ENCODE measurements at regions not wholly inside any gene's neighbourhood (a gene's known extent, or its start where the extent isn't known, plus 50 kb on each side); places are given as distances from the start of the nearest gene placed in this dataset.

DNA sequence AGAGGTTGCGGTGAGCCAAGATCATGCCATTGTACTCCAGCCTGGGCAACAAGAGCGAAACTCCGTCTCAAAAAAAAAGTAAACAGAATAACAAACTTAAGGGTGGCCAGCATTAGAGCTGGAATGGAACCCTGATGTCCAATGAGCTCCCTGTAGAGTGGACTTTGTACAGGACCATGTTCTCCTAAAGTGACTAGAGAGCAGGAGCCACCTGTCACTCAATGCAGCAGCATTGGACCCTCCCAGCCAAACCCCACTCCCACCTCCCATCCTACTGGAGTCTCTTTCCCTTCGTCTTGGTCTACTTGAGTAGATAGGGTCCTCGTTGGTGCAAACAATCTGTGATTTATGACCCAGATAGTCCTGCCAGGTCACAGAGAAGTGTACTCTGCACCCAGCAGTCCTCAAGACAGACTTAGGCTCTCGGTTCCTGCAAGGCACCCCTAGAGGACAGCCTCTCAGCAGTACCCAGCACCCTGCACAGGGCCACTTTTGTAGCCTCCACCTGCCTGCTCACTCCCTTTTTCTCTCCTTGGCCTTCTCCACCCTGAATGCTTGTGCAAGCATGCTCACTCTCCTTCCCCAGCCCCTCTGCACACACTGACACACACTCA is 69.2 kb upstream of the ZNF281 start:
- TF ChIP-seq POLR2A (IDR thresholded peaks at IDR 0.05) (no peak), EP300 (IDR thresholded peaks at IDR 0.05) (no peak)
- TF ChIP-seq, protein P1, sequence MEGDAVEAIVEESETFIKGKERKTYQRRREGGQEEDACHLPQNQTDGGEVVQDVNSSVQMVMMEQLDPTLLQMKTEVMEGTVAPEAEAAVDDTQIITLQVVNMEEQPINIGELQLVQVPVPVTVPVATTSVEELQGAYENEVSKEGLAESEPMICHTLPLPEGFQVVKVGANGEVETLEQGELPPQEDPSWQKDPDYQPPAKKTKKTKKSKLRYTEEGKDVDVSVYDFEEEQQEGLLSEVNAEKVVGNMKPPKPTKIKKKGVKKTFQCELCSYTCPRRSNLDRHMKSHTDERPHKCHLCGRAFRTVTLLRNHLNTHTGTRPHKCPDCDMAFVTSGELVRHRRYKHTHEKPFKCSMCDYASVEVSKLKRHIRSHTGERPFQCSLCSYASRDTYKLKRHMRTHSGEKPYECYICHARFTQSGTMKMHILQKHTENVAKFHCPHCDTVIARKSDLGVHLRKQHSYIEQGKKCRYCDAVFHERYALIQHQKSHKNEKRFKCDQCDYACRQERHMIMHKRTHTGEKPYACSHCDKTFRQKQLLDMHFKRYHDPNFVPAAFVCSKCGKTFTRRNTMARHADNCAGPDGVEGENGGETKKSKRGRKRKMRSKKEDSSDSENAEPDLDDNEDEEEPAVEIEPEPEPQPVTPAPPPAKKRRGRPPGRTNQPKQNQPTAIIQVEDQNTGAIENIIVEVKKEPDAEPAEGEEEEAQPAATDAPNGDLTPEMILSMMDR (IDR thresholded peaks at IDR 0.05) = no peak

Data from stomach (tissue), 4 donors.